ENCODE measurements at regions not wholly inside any gene's neighbourhood (a gene's known extent, or its start where the extent isn't known, plus 50 kb on each side); places are given as distances from the start of the nearest gene placed in this dataset.

DNA sequence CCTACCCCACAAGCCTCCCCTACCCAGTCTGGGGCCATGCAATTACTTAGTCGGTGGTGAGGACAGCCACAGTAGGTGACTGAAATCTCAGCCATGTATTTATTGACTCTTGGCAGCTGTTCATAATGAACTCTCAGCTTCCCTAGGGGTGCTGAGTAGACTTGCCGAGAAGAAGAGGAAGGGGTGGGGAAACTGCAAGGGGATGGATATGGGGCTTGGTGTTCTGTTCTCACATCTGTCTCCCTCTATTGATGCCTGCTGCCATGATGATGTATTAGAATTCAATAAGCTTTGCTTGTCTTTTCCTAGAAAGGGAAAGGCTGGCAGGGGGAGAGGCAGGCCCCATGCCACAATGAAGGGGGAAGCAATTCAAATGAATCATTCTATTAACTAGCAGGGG lies 112.9 kb downstream of the GP2 start:
- no peak for TF ChIP-seq POLR2A (IDR thresholded peaks at IDR 0.05)
- TF ChIP-seq, protein P1, sequence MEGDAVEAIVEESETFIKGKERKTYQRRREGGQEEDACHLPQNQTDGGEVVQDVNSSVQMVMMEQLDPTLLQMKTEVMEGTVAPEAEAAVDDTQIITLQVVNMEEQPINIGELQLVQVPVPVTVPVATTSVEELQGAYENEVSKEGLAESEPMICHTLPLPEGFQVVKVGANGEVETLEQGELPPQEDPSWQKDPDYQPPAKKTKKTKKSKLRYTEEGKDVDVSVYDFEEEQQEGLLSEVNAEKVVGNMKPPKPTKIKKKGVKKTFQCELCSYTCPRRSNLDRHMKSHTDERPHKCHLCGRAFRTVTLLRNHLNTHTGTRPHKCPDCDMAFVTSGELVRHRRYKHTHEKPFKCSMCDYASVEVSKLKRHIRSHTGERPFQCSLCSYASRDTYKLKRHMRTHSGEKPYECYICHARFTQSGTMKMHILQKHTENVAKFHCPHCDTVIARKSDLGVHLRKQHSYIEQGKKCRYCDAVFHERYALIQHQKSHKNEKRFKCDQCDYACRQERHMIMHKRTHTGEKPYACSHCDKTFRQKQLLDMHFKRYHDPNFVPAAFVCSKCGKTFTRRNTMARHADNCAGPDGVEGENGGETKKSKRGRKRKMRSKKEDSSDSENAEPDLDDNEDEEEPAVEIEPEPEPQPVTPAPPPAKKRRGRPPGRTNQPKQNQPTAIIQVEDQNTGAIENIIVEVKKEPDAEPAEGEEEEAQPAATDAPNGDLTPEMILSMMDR (IDR thresholded peaks at IDR 0.05): no peak

All from upper lobe of left lung (tissue), 4 donors.